PC-3 (cell line): ENCODE measurements at regions not wholly inside any gene's neighbourhood (a gene's known extent, or its start where the extent isn't known, plus 50 kb on each side); places are given as distances from the start of the nearest gene placed in this dataset.

Experiments used
- CTCF ChIP-seq: fragments of 300-600 bp; sonication (generic); conservative IDR thresholded peaks from 2 replicates; pipeline ENCODE4 v1.5.1; 2017; ENCODE audit warnings: antibody characterized with exemption, low read depth, mild to moderate bottlenecking, low read length
- EZH2 ChIP-seq: fragments of 300-600 bp; sonication (generic); IDR thresholded peaks from one replicate; pipeline ENCODE4 v1.6.1; 2017; ENCODE audit warnings: antibody characterized with exemption, mild to moderate bottlenecking, low read length; ENCODE audit not compliant: unreplicated experiment
- EZH2phosphoT487 ChIP-seq: fragments of 300-600 bp; sonication (generic); IDR thresholded peaks from 2 replicates; pipeline ENCODE4 v1.6.1; 2018; ENCODE audit warnings: mild to moderate bottlenecking, antibody characterized with exemption, low read length, borderline replicate concordance

DNA sequence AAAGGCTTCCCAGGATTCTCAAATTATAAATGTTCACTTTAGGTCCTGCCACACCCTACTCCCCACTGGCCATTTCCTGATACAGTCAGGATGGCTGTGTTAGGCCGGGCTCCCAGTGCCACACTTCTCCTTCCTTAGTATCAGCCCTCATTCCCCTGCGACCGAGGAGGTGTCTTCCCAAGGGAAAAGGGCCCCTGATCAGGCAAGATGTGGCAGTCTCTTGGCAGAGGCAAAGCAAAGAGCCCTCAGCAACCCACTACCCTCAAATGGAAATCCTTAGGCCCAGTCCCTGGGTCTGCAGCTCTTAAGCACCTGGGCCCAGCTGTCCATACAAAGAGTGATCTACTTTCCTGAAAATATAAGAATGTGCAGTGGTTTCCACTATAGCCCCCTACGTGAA is 96.5 kb upstream of the VASH1 start:
- TF ChIP-seq CTCF (no peak), EZH2 (no peak), EZH2phosphoT487 (no peak)
